Tibial nerve (tissue), 3 donors: ENCODE measurements at regions not wholly inside any gene's neighbourhood (a gene's known extent, or its start where the extent isn't known, plus 50 kb on each side); places are given as distances from the start of the nearest gene placed in this dataset.

Experiments used
- CTCF ChIP-seq, 5 experiments: fragments of 200-600 bp in 3 of 5; fragments of 450-650 bp in 2 of 5; sonication (generic) in 3 of 5; IDR thresholded peaks; one replicate each; pipeline ENCODE4 v1.5.1; 2016 to 2019; ENCODE audit warnings: antibody characterized with exemption in 5 of 5, mild to moderate bottlenecking in 3 of 5, moderate library complexity in 2 of 5
- POLR2A ChIP-seq, 2 donors: fragments of 450-650 bp; IDR thresholded peaks; one replicate each; pipeline ENCODE4 v1.6.1; 2017; ENCODE audit warnings: antibody characterized with exemption in 2 of 2, mild to moderate bottlenecking in 2 of 2, moderate library complexity in 2 of 2

DNA sequence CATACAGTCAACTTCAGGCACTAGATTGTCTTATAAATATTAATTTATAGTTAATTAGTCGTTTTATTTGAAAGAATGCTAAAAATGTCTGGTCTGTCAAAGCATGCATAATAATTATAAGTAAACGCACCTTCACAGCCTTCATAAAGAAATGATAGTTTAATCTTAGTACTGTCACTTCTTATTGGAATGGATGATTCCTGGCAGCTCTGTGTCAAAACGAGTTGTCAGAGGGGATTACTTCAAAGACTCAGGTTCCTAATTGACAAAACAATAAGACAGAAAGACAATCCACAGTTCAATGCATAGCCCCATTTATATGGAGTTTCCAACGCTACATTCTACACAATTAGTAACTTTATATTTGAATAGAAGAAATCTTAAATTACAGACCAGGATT, 461.3 kb upstream of the TECRL start:
- TF ChIP-seq POLR2A (IDR thresholded peaks at IDR 0.05), result no peak
- no peak for TF ChIP-seq CTCF (IDR thresholded peaks at IDR 0.05)
